Glutamatergic neuron (in vitro differentiated cells): ENCODE measurements at regions not wholly inside any gene's neighbourhood (a gene's known extent, or its start where the extent isn't known, plus 50 kb on each side); places are given as distances from the start of the nearest gene placed in this dataset.

Source experiments
- DNase-seq: peaks from one replicate; pipeline ENCODE4 v3.0.0; 2022
- H3K27ac Mint-ChIP-seq: one replicate; pipeline ENCODE4 v1.8.0; 2020; ENCODE audit warnings: mild to moderate bottlenecking, mixed read lengths, inconsistent platforms; ENCODE audit not compliant: unreplicated experiment
- H3K27me3 Mint-ChIP-seq: one replicate; pipeline ENCODE4 v1.8.0; 2020; ENCODE audit warnings: mild to moderate bottlenecking, moderate library complexity, mixed read lengths, inconsistent platforms; ENCODE audit not compliant: unreplicated experiment
- H3K36me3 Mint-ChIP-seq: one replicate; pipeline ENCODE4 v1.8.0; 2020; ENCODE audit warnings: mild to moderate bottlenecking, mixed read lengths, inconsistent platforms; ENCODE audit not compliant: unreplicated experiment
- H3K4me1 Mint-ChIP-seq: one replicate; pipeline ENCODE4 v1.8.0; 2020; ENCODE audit warnings: mild to moderate bottlenecking, low read depth, mixed read lengths, inconsistent platforms; ENCODE audit not compliant: unreplicated experiment
- H3K4me3 Mint-ChIP-seq: one replicate; pipeline ENCODE4 v1.8.0; 2020; ENCODE audit warnings: mild to moderate bottlenecking, mixed read lengths, inconsistent platforms; ENCODE audit not compliant: unreplicated experiment
- H3K9me3 Mint-ChIP-seq: one replicate; pipeline ENCODE4 v1.8.0; 2020; ENCODE audit warnings: mild to moderate bottlenecking, moderate library complexity, mixed read lengths, inconsistent platforms; ENCODE audit not compliant: unreplicated experiment
- TF ChIP-seq, protein P1 (sequence below): fragments of 200-600 bp; sonication (generic); IDR thresholded peaks from one replicate; pipeline ENCODE4 v1.5.0; 2021; ENCODE audit not compliant: partially characterized antibody, unreplicated experiment

DNA sequence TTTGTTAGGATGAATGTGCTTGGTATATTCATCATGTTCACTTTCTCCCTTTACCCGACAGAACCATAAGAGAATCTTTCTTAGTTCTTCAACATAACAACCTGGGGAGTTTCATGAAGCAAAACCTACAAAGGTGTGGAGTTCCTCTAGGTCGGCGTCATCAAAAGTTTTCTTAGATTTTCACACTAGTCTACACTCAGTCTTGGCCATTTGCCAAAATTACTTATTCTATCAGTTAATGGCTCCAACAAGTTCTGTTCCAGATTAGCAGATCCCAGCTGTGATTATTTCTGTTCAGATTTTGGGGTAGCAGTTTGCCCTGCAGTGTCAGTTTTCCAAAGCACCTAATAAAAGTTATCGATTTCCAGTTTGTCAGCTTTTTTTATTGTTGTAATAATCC, 935.8 kb upstream of the RAG2 start:
- H3K27me3 Mint-ChIP-seq: no peaks in the 10 kb centered on the region
- no peak overlapping the region for H3K27ac Mint-ChIP-seq
- no peak for DNase-seq
- TF ChIP-seq, protein P1, sequence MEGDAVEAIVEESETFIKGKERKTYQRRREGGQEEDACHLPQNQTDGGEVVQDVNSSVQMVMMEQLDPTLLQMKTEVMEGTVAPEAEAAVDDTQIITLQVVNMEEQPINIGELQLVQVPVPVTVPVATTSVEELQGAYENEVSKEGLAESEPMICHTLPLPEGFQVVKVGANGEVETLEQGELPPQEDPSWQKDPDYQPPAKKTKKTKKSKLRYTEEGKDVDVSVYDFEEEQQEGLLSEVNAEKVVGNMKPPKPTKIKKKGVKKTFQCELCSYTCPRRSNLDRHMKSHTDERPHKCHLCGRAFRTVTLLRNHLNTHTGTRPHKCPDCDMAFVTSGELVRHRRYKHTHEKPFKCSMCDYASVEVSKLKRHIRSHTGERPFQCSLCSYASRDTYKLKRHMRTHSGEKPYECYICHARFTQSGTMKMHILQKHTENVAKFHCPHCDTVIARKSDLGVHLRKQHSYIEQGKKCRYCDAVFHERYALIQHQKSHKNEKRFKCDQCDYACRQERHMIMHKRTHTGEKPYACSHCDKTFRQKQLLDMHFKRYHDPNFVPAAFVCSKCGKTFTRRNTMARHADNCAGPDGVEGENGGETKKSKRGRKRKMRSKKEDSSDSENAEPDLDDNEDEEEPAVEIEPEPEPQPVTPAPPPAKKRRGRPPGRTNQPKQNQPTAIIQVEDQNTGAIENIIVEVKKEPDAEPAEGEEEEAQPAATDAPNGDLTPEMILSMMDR: no peak
- peaks cover 2% of the 10 kb centered on the region for H3K9me3 Mint-ChIP-seq
- no peak overlapping the region for H3K4me3 Mint-ChIP-seq
- peaks cover 7% of the 10 kb centered on the region for H3K36me3 Mint-ChIP-seq
- no peaks in the 10 kb centered on the region for H3K4me1 Mint-ChIP-seq

DNA sequence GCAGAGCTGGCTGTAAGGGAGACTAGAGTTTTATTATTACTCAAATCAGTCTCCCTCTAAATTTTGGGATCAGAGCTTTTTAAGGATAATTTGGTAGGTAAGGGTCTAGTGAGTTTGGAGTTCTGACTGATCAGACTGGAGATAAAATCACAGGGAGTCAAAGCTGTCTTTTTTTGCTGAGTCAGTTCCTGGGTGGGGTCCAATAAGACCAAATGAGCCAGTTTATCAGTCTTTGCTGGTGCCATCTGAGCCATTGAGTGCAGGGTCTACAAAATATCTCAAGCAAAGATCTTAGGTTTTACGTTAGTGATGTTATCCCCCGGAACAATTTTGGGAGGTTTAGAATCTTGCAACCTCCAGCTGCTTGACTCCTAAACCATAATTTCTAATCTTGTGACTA, 935.1 kb upstream of the RAG2 start:
- H3K36me3 Mint-ChIP-seq: peaks cover 7% of the 10 kb centered on the region
- H3K4me1 Mint-ChIP-seq: no peaks in the 10 kb centered on the region
- no peak overlapping the region for H3K27ac Mint-ChIP-seq
- H3K27me3 Mint-ChIP-seq: no peaks in the 10 kb centered on the region
- H3K9me3 Mint-ChIP-seq: peaks cover 2% of the 10 kb centered on the region
- no peak overlapping the region for H3K4me3 Mint-ChIP-seq
- no peak for DNase-seq
- TF ChIP-seq, protein P1: no peak

DNA sequence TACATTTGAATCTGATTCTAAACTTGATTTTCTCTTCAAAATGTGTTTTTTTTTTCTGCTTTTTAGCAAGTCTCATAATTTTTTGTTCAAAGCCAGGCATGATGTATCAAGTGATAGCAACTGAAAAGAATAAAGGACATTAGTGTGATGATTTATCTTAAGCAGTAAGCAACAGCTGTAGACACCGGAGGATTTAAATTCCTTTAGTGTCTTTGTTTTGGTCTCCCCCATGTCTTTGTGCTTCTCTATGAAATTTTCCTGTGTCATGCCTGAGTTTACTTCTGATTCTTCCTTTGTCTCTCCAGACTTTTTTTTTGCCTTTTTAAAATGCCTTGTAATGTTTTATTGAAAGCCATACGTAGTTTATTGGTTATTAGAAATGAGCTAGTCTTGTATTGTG, 934.2 kb upstream of the RAG2 start:
- no peaks in the 10 kb centered on the region for H3K4me1 Mint-ChIP-seq
- H3K27me3 Mint-ChIP-seq: no peaks in the 10 kb centered on the region
- no peak overlapping the region for H3K27ac Mint-ChIP-seq
- TF ChIP-seq, protein P1: no peak
- H3K4me3 Mint-ChIP-seq: no peak overlapping the region
- DNase-seq: no peak
- peaks cover 7% of the 10 kb centered on the region for H3K36me3 Mint-ChIP-seq
- peaks cover 2% of the 10 kb centered on the region for H3K9me3 Mint-ChIP-seq

DNA sequence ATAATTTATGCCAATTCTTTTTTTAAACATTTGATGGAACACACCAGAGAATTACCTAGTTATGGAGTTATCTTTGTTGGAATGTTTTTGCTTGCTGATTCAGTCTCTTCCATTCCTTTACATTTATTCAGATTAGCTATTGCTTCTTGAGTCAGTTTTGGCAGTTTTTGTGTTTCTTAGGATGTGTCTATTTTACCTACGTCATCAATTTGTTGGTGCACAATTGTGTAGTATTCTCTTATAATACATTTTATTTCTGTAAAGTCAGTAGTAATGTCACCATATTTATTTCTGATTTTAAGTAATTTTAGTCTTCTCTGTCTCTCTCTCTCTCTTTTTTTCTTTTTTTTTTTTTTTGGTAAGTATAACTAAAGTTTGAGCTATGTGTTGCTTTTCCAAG, 929.5 kb upstream of the RAG2 start:
- Mint-ChIP-seq H3K4me1 (no peaks in the 10 kb centered on the region), H3K36me3 (peaks cover 7% of the 10 kb centered on the region), H3K9me3 (peaks cover 2% of the 10 kb centered on the region), H3K4me3 (no peak overlapping the region), H3K27ac (no peak overlapping the region), H3K27me3 (no peaks in the 10 kb centered on the region)
- TF ChIP-seq, protein P1: no peak
- no peak for DNase-seq

DNA sequence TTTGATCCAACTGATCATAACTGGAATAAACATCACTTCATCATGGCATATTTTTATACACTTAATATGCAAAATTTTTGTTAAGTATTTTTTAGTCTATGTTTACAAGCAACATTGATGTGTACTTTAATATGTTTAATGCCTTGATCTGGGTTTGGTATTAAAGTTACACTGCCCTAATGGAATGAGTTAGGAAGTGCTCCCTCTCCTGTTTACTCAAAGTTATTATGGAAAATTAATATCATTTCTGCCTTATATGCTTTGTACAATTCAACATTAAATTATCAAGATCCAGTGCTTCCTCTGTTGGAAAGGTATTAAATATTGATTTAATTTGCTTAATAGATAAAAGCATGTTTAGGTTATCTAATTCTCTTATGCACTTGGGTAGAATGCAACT, 927.3 kb upstream of the RAG2 start:
- peaks cover 2% of the 10 kb centered on the region for H3K9me3 Mint-ChIP-seq
- H3K4me3 Mint-ChIP-seq: no peak overlapping the region
- peaks cover 7% of the 10 kb centered on the region for H3K36me3 Mint-ChIP-seq
- no peaks in the 10 kb centered on the region for H3K4me1 Mint-ChIP-seq
- H3K27ac Mint-ChIP-seq: no peak overlapping the region
- TF ChIP-seq, protein P1: no peak
- no peaks in the 10 kb centered on the region for H3K27me3 Mint-ChIP-seq
- no peak for DNase-seq
